Smooth muscle cell (in vitro differentiated cells): ENCODE measurements at regions not wholly inside any gene's neighbourhood (a gene's known extent, or its start where the extent isn't known, plus 50 kb on each side); places are given as distances from the start of the nearest gene placed in this dataset.

ENCODE experiments used
- DNase-seq: peaks from one replicate; lab custom pipeline; 2025; ENCODE audit not compliant: unreplicated experiment; lab: John Stamatoyannopoulos, UW
- H2AFZ ChIP-seq: fragments of 200-600 bp; sonication (generic); 2 replicates; pipeline ENCODE4 v1.6.0; 2016; ENCODE audit warnings: antibody characterized with exemption, low read depth, mild to moderate bottlenecking
- H3F3A ChIP-seq: fragments of 200-600 bp; sonication (generic); 2 replicates; pipeline ENCODE4 v1.6.0; 2017; ENCODE audit warnings: antibody characterized with exemption, low read depth
- H3K27ac ChIP-seq: fragments of 200-600 bp; sonication (generic); 2 replicates; pipeline ENCODE4 v1.5.1; 2016; ENCODE audit warnings: low read depth, mild to moderate bottlenecking
- H3K27me3 ChIP-seq: fragments of 200-600 bp; sonication (generic); 2 replicates; pipeline ENCODE4 v1.6.1; 2016; ENCODE audit warnings: low read depth, mild to moderate bottlenecking
- H3K36me3 ChIP-seq: fragments of 200-600 bp; sonication (generic); 2 replicates; pipeline ENCODE4 v1.5.1; 2016; ENCODE audit warnings: low read depth
- H3K4me1 ChIP-seq: fragments of 200-600 bp; sonication (generic); 2 replicates; pipeline ENCODE4 v1.5.1; 2016; ENCODE audit warnings: low read depth
- H3K4me2 ChIP-seq: fragments of 200-600 bp; sonication (generic); 2 replicates; pipeline ENCODE4 v1.6.0; 2016; ENCODE audit warnings: mild to moderate bottlenecking
- H3K4me3 ChIP-seq: fragments of 200-600 bp; sonication (generic); 2 replicates; pipeline ENCODE4 v1.5.1; 2016; ENCODE audit warnings: mild to moderate bottlenecking
- H3K79me2 ChIP-seq: fragments of 200-600 bp; sonication (generic); 2 replicates; pipeline ENCODE4 v1.6.0; 2016; ENCODE audit warnings: low read depth, mild to moderate bottlenecking
- H3K9ac ChIP-seq: fragments of 200-600 bp; sonication (generic); 2 replicates; pipeline ENCODE4 v1.6.0; 2016; ENCODE audit warnings: low read depth
- H3K9me3 ChIP-seq: fragments of 200-600 bp; sonication (generic); replicated peaks from 2 replicates; pipeline ENCODE4 v1.5.1; 2016; ENCODE audit warnings: low read depth
- H4K20me1 ChIP-seq: fragments of 200-600 bp; sonication (generic); 2 replicates; pipeline ENCODE4 v1.6.0; 2016; ENCODE audit warnings: low read depth
- WGBS: methylation state at CpG from one replicate; pipeline ENCODE4 v1.1.7; 2016; ENCODE audit warnings: low lambda C conversion rate; 5-methylcytosine and 5-hydroxymethylcytosine counted together
- TF ChIP-seq, protein P1 (sequence below): fragments of 200-600 bp; sonication (generic); IDR thresholded peaks from 2 replicates; pipeline ENCODE4 v1.5.1; 2017; ENCODE audit warnings: borderline replicate concordance, mild to moderate bottlenecking, antibody characterized with exemption; ENCODE audit not compliant: insufficient read depth, poor library complexity, severe bottlenecking

DNA sequence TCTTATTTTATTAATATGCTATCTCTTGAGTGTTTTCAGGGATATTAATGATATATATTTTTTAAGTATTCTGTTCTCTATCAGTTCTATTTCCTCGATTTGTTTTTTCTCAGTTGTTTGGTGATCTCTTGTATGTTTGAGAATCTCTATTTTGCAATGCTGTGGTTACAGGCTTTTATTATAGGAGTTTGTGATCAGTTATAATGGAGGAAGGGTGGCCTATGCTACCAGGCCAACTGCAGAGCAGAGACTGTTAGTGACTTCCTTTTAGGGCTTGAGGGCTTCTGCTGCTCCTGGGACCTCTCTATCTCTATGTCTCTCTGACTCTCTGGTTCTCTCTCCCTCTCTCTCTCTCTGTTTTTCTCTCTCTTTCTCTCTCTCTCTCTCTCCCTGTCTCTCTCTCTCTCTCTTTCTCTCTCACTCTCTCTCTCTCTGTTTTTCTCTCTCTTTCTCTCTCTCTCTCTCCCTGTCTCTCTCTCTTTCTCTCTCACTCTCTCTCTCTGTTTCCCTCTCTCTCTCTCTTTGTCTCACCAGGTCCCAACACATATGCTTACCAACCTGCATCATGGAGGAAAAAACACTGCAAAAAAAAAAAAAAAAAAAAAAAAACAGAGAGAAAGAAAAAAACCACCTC lies 69.4 kb upstream of the CAV2 start:
- H3K4me2 ChIP-seq, result no peak overlapping the region
- no peak for DNase-seq
- no peak overlapping the region for H3K4me3 ChIP-seq
- H4K20me1 ChIP-seq, result no peaks in the 10 kb centered on the region
- H3K27me3 ChIP-seq, result no peaks in the 10 kb centered on the region
- H3F3A ChIP-seq, result no peaks in the 10 kb centered on the region
- no peaks in the 10 kb centered on the region for H3K36me3 ChIP-seq
- peak overlapping the region; percentile 45 for H2AFZ ChIP-seq
- no peak overlapping the region for H3K9ac ChIP-seq
- 92% methylated on average over 1 of the region's 1 CpG for WGBS
- H3K9me3 ChIP-seq, result no peaks in the 10 kb centered on the region
- H3K79me2 ChIP-seq, result no peaks in the 10 kb centered on the region
- no peaks in the 10 kb centered on the region for H3K4me1 ChIP-seq
- H3K27ac ChIP-seq, result no peak overlapping the region
- TF ChIP-seq, protein P1, sequence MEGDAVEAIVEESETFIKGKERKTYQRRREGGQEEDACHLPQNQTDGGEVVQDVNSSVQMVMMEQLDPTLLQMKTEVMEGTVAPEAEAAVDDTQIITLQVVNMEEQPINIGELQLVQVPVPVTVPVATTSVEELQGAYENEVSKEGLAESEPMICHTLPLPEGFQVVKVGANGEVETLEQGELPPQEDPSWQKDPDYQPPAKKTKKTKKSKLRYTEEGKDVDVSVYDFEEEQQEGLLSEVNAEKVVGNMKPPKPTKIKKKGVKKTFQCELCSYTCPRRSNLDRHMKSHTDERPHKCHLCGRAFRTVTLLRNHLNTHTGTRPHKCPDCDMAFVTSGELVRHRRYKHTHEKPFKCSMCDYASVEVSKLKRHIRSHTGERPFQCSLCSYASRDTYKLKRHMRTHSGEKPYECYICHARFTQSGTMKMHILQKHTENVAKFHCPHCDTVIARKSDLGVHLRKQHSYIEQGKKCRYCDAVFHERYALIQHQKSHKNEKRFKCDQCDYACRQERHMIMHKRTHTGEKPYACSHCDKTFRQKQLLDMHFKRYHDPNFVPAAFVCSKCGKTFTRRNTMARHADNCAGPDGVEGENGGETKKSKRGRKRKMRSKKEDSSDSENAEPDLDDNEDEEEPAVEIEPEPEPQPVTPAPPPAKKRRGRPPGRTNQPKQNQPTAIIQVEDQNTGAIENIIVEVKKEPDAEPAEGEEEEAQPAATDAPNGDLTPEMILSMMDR, result no peak

DNA sequence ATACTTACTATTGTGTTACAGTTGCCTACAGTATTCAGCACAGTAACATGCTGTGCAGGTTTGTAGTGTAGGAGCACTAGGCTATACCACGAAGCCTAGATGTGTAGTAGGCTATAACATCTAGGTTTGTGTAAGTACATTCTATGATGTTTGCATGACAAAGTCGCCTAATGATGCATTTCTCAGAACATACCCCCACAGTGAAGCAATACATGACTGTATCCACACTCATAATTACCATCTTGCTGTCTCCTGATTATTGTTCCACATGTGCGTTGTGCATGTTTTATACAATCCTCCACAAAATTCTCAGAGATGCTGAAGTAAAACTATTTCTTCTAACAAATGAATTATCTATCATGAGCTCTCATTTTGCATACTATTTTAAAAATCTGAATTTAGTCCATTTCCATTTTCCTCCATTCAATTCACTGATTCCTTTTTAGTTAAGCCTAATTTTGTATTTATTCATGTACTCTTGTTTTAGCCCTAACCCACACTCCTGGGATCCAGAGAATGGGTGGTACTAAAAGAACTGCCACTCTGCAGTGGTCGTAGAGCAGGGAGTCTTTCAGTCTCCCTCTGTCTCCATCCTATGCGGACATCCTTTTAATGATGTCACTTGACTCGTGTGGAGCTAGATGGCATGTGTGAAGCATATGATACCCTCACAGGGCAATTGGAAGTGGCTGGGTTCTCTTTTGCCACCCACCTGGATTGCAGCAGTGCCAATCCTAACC lies 67.6 kb upstream of the CAV2 start:
- no peaks in the 10 kb centered on the region for H3F3A ChIP-seq
- no peaks in the 10 kb centered on the region for H3K79me2 ChIP-seq
- no peaks in the 10 kb centered on the region for H4K20me1 ChIP-seq
- WGBS, result 96% methylated on average over 6 of the region's 6 CpGs
- no peaks in the 10 kb centered on the region for H3K9me3 ChIP-seq
- no peaks in the 10 kb centered on the region for H3K27me3 ChIP-seq
- no peaks in the 10 kb centered on the region for H3K36me3 ChIP-seq
- no peak overlapping the region for H2AFZ ChIP-seq
- TF ChIP-seq, protein P1, result no peak
- no peak overlapping the region for H3K27ac ChIP-seq
- H3K4me2 ChIP-seq, result no peak overlapping the region
- H3K4me3 ChIP-seq, result no peak overlapping the region
- H3K9ac ChIP-seq, result no peak overlapping the region
- no peaks in the 10 kb centered on the region for H3K4me1 ChIP-seq
- no peak for DNase-seq

DNA sequence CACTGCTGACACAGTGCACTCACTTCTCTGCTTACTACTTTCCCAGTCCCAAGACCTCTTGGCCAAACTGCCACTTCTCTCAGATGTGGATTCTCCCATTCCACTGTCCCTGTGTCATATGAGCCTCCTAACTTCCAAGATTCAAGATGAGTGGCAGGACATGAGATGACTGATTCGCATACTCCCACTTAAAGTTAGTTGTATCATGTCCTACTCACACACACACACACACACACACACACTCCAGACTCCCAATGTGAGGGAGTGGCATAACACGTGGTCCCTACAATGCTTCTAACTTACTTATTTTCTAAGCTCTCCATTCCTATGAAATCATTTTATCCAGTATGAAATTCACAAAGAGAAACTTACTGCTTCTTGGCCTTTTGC lies 67.0 kb upstream of the CAV2 start:
- no peak overlapping the region for H3K27ac ChIP-seq
- H3K27me3 ChIP-seq, result no peaks in the 10 kb centered on the region
- no peak overlapping the region for H3K9ac ChIP-seq
- no peaks in the 10 kb centered on the region for H3K9me3 ChIP-seq
- TF ChIP-seq, protein P1, result no peak
- no peaks in the 10 kb centered on the region for H3K36me3 ChIP-seq
- 96% methylated on average over 2 of the region's 2 CpGs for WGBS
- H3K4me2 ChIP-seq, result no peak overlapping the region
- no peaks in the 10 kb centered on the region for H3K79me2 ChIP-seq
- no peaks in the 10 kb centered on the region for H3K4me1 ChIP-seq
- no peak overlapping the region for H2AFZ ChIP-seq
- no peaks in the 10 kb centered on the region for H4K20me1 ChIP-seq
- H3K4me3 ChIP-seq, result no peak overlapping the region
- H3F3A ChIP-seq, result no peaks in the 10 kb centered on the region
- no peak for DNase-seq
